Vagina (tissue), 2 donors: ENCODE measurements at regions not wholly inside any gene's neighbourhood (a gene's known extent, or its start where the extent isn't known, plus 50 kb on each side); places are given as distances from the start of the nearest gene placed in this dataset.

Source experiments
- CTCF ChIP-seq, 3 experiments: fragments of 450-650 bp in 2 of 3; fragments of 200-600 bp in 1 of 3; sonication (generic) in 1 of 3; IDR thresholded peaks; one replicate each; pipeline ENCODE4 v1.5.1; 2017 to 2019; ENCODE audit warnings: antibody characterized with exemption in 3 of 3, mild to moderate bottlenecking in 2 of 3, moderate library complexity in 2 of 3
- POLR2A ChIP-seq, 2 donors: fragments of 450-650 bp; IDR thresholded peaks; one replicate each; pipeline ENCODE4 v1.6.1; 2017; ENCODE audit warnings: antibody characterized with exemption in 2 of 2, mild to moderate bottlenecking in 2 of 2, moderate library complexity in 2 of 2
- POLR2AphosphoS5 ChIP-seq, 2 donors: sonication (generic); formaldehyde crosslinking; IDR thresholded peaks; one replicate each; pipeline ENCODE4 v1.9.0; 2017; ENCODE audit warnings: antibody characterized with exemption in 2 of 2, mild to moderate bottlenecking in 2 of 2, low read depth in 1 of 2; ENCODE audit not compliant: insufficient read depth in 1 of 2

- TF ChIP-seq CTCF (IDR thresholded peaks at IDR 0.05) (no peak), POLR2AphosphoS5 (IDR thresholded peaks at IDR 0.05; ENCODE audit: insufficient read depth in 1 of 2, low read depth in 1 of 2) (no peak), POLR2A (IDR thresholded peaks at IDR 0.05) (no peak)
Observed at GRCh38 chr2:236840215-236840614, 245.5 kb upstream of the COPS8 start.
